ENCODE measurements at regions not wholly inside any gene's neighbourhood (a gene's known extent, or its start where the extent isn't known, plus 50 kb on each side); places are given as distances from the start of the nearest gene placed in this dataset.

- TF ChIP-seq GMEB2 (CRISPR knock-in tag; IDR thresholded peaks at IDR 0.05; ENCODE audit: low read depth) (no peak), HIC2 (CRISPR knock-in tag; IDR thresholded peaks at IDR 0.05; ENCODE audit: low read depth) (no peak), ZBTB37 (CRISPR knock-in tag; IDR thresholded peaks at IDR 0.05) (no peak), ZNF235 (CRISPR knock-in tag; IDR thresholded peaks at IDR 0.05; ENCODE audit: borderline replicate concordance) (no peak), ZNF670 (CRISPR knock-in tag; IDR thresholded peaks at IDR 0.05; ENCODE audit: borderline replicate concordance) (no peak), DZIP1 (CRISPR knock-in tag; IDR thresholded peaks at IDR 0.05) (no peak), ZNF709 (CRISPR knock-in tag; IDR thresholded peaks at IDR 0.05) (no peak), GRHL1 (CRISPR knock-in tag; conservative IDR thresholded peaks at IDR 0.05) (no peak), ZFP82 (CRISPR knock-in tag; IDR thresholded peaks at IDR 0.05; ENCODE audit: borderline replicate concordance) (no peak), MAX (IDR thresholded peaks at IDR 0.05) (peak; percentile 37), ZNF335 (CRISPR knock-in tag; IDR thresholded peaks at IDR 0.05) (no peak), MIER2 (CRISPR knock-in tag; IDR thresholded peaks at IDR 0.05) (no peak; the same call in 1 of the 2 replicates), ZBTB25 (CRISPR knock-in tag; IDR thresholded peaks at IDR 0.05) (0 out of 2 replicates have a peak, but pooled peaks have one; percentile 16), ZNF639 (CRISPR knock-in tag; conservative IDR thresholded peaks at IDR 0.05) (no peak), MED8 (CRISPR knock-in tag; IDR thresholded peaks at IDR 0.05; ENCODE audit: insufficient replicate concordance) (no peak), ZNF713 (CRISPR knock-in tag; IDR thresholded peaks at IDR 0.05) (no peak)
Measured at GRCh38 chr5:102138243-102138653, 157.8 kb downstream of the SLCO4C1 start (continued).
